ENCODE measurements at regions not wholly inside any gene's neighbourhood (a gene's known extent, or its start where the extent isn't known, plus 50 kb on each side); places are given as distances from the start of the nearest gene placed in this dataset.

- Mint-ChIP-seq H3K4me1 (no peaks in the 10 kb centered on the region), H3K4me3 (no peak overlapping the region), H3K27me3 (peaks cover 0 to 8% (median 0%) of the 10 kb centered on the region in 3 donors), H3K36me3 (no peaks in the 10 kb centered on the region), H3K27ac (no peak overlapping the region), H3K9me3 (peaks cover 0 to 5% (median 0%) of the 10 kb centered on the region in 7 donors)
- no peak for DNase-seq
- no peak for ATAC-seq (ENCODE audit: low read depth in 2 of 2)
Measured at GRCh38 chr10:130729876-130730275, 581.6 kb downstream of the TCERG1L start.

GRCh38 chr10:130737186-130737585 lies 574.3 kb downstream of the TCERG1L start:
- Mint-ChIP-seq H3K4me3 (no peak overlapping the region), H3K36me3 (no peaks in the 10 kb centered on the region), H3K4me1 (no peaks in the 10 kb centered on the region), H3K9me3 (peaks cover 0 to 21% (median 3%) of the 10 kb centered on the region in 7 donors), H3K27me3 (no peaks in the 10 kb centered on the region), H3K27ac (no peak overlapping the region)
- DNase-seq (no peak), ATAC-seq (ENCODE audit: low read depth in 2 of 2) (no peak)

GRCh38 chr10:130737621-130738020 lies 573.9 kb downstream of the TCERG1L start:
- Mint-ChIP-seq H3K27ac (no peak overlapping the region), H3K4me1 (no peaks in the 10 kb centered on the region), H3K36me3 (no peaks in the 10 kb centered on the region), H3K27me3 (no peaks in the 10 kb centered on the region), H3K9me3 (peaks cover 0 to 21% (median 3%) of the 10 kb centered on the region in 7 donors), H3K4me3 (no peak overlapping the region)
- DNase-seq (no peak), ATAC-seq (ENCODE audit: low read depth in 2 of 2) (no peak)

- Mint-ChIP-seq H3K4me1 (no peaks in the 10 kb centered on the region), H3K9me3 (peaks cover 0 to 21% (median 3%) of the 10 kb centered on the region in 7 donors), H3K36me3 (no peaks in the 10 kb centered on the region), H3K27ac (no peak overlapping the region), H3K4me3 (no peak overlapping the region), H3K27me3 (peaks cover 0 to 3% (median 0%) of the 10 kb centered on the region in 3 donors)
- no peak for DNase-seq
- ATAC-seq (ENCODE audit: low read depth in 2 of 2), result no peak
Measured at GRCh38 chr10:130739016-130739756, 572.3 kb downstream of the TCERG1L start.

- no peak for ATAC-seq (ENCODE audit: low read depth in 2 of 2)
- H3K27ac Mint-ChIP-seq, result peak overlapping the region in 1 of 6 donors; percentile 40
- peaks cover 0 to 6% (median 0%) of the 10 kb centered on the region in 3 donors for H3K27me3 Mint-ChIP-seq
Measured at GRCh38 chr10:130739757-130740145, 571.8 kb downstream of the TCERG1L start.

GRCh38 chr10:130740166-130740565 lies 571.4 kb downstream of the TCERG1L start:
- Mint-ChIP-seq H3K4me1 (no peaks in the 10 kb centered on the region), H3K27me3 (peaks cover 0 to 6% (median 0%) of the 10 kb centered on the region in 3 donors), H3K36me3 (no peaks in the 10 kb centered on the region), H3K27ac (no peak overlapping the region), H3K4me3 (no peak overlapping the region), H3K9me3 (peaks cover 0 to 14% (median 2%) of the 10 kb centered on the region in 7 donors)
- ATAC-seq (ENCODE audit: low read depth in 2 of 2), result no peak
- DNase-seq, result no peak

More at GRCh38 chr10:130739757-130740145, 571.8 kb downstream of the TCERG1L start:
- peaks cover 0 to 16% (median 2%) of the 10 kb centered on the region in 7 donors for H3K9me3 Mint-ChIP-seq
- no peak for DNase-seq
- no peak overlapping the region for H3K4me3 Mint-ChIP-seq
- H3K4me1 Mint-ChIP-seq, result no peaks in the 10 kb centered on the region
- H3K36me3 Mint-ChIP-seq, result no peaks in the 10 kb centered on the region

- no peaks in the 10 kb centered on the region for H3K4me1 Mint-ChIP-seq
- H3K4me3 Mint-ChIP-seq, result no peak overlapping the region
- ATAC-seq (ENCODE audit: low read depth in 2 of 2), result no peak
- peaks cover 0 to 12% (median 2%) of the 10 kb centered on the region in 7 donors for H3K9me3 Mint-ChIP-seq
- H3K36me3 Mint-ChIP-seq, result no peaks in the 10 kb centered on the region
- no peak for DNase-seq
- H3K27ac Mint-ChIP-seq, result no peak overlapping the region
- peaks cover 0 to 6% (median 0%) of the 10 kb centered on the region in 3 donors for H3K27me3 Mint-ChIP-seq
Measured at GRCh38 chr10:130740915-130741750, 570.4 kb downstream of the TCERG1L start.

- Mint-ChIP-seq H3K4me1 (no peaks in the 10 kb centered on the region), H3K36me3 (no peaks in the 10 kb centered on the region), H3K9me3 (peaks cover 0 to 11% (median 2%) of the 10 kb centered on the region in 7 donors), H3K27me3 (peaks cover 0 to 6% (median 0%) of the 10 kb centered on the region in 3 donors), H3K4me3 (no peak overlapping the region), H3K27ac (no peak overlapping the region)
- DNase-seq (no peak), ATAC-seq (ENCODE audit: low read depth in 2 of 2) (no peak)
Measured at GRCh38 chr10:130741901-130742855, 569.3 kb downstream of the TCERG1L start.

- ATAC-seq (ENCODE audit: low read depth in 2 of 2) (no peak), DNase-seq (no peak)
- H3K27ac Mint-ChIP-seq, result no peak overlapping the region
- H3K4me1 Mint-ChIP-seq, result no peaks in the 10 kb centered on the region
- H3K4me3 Mint-ChIP-seq, result no peak overlapping the region
- no peaks in the 10 kb centered on the region for H3K36me3 Mint-ChIP-seq
- H3K27me3 Mint-ChIP-seq, result peaks cover 0 to 6% (median 0%) of the 10 kb centered on the region in 3 donors
- peaks cover 0 to 5% (median 2%) of the 10 kb centered on the region in 7 donors for H3K9me3 Mint-ChIP-seq
Measured at GRCh38 chr10:130742941-130743675, 568.4 kb downstream of the TCERG1L start.

GRCh38 chr10:130743751-130744271 lies 567.7 kb downstream of the TCERG1L start:
- H3K27me3 Mint-ChIP-seq, result peaks cover 0 to 6% (median 0%) of the 10 kb centered on the region in 3 donors
- H3K4me3 Mint-ChIP-seq, result no peak overlapping the region
- DNase-seq, result no peak
- no peaks in the 10 kb centered on the region for H3K36me3 Mint-ChIP-seq
- H3K27ac Mint-ChIP-seq, result no peak overlapping the region
- no peak for ATAC-seq (ENCODE audit: low read depth in 2 of 2)
- H3K9me3 Mint-ChIP-seq, result peaks cover 0 to 3% (median 0%) of the 10 kb centered on the region in 7 donors
- no peaks in the 10 kb centered on the region for H3K4me1 Mint-ChIP-seq

- no peak for DNase-seq
- Mint-ChIP-seq H3K4me1 (no peaks in the 10 kb centered on the region), H3K27me3 (peaks cover 0 to 6% (median 0%) of the 10 kb centered on the region in 3 donors), H3K4me3 (no peak overlapping the region), H3K9me3 (peaks cover 0 to 3% (median 0%) of the 10 kb centered on the region in 7 donors), H3K36me3 (no peaks in the 10 kb centered on the region), H3K27ac (no peak overlapping the region)
- no peak for ATAC-seq (ENCODE audit: low read depth in 2 of 2)
Measured at GRCh38 chr10:130744631-130745030, 566.9 kb downstream of the TCERG1L start.

GRCh38 chr10:130745251-130745650 lies 566.3 kb downstream of the TCERG1L start:
- no peak overlapping the region for H3K4me3 Mint-ChIP-seq
- H3K9me3 Mint-ChIP-seq, result peaks cover 0 to 4% (median 0%) of the 10 kb centered on the region in 7 donors
- H3K4me1 Mint-ChIP-seq, result no peaks in the 10 kb centered on the region
- no peak for DNase-seq
- H3K27me3 Mint-ChIP-seq, result peaks cover 0 to 6% (median 0%) of the 10 kb centered on the region in 3 donors
- H3K27ac Mint-ChIP-seq, result peak overlapping the region in 2 of 6 donors; percentile 5 to 61
- no peak for ATAC-seq (ENCODE audit: low read depth in 2 of 2)
- H3K36me3 Mint-ChIP-seq, result no peaks in the 10 kb centered on the region
